Lower leg skin (tissue), 3 donors: ENCODE measurements at regions not wholly inside any gene's neighbourhood (a gene's known extent, or its start where the extent isn't known, plus 50 kb on each side); places are given as distances from the start of the nearest gene placed in this dataset.

ENCODE experiments used
- POLR2A ChIP-seq, 2 donors: fragments of 450-650 bp; IDR thresholded peaks; one replicate each; pipeline ENCODE4 v1.6.1; 2016 to 2017; ENCODE audit warnings: antibody characterized with exemption in 2 of 2, mild to moderate bottlenecking in 1 of 2, moderate library complexity in 1 of 2
- TF ChIP-seq, protein P1 (sequence below), 3 donors: fragments of 450-650 bp; IDR thresholded peaks; one replicate each; pipeline ENCODE4 v1.5.1; 2016; ENCODE audit warnings: antibody characterized with exemption in 3 of 3, mild to moderate bottlenecking in 3 of 3, moderate library complexity in 2 of 3

DNA sequence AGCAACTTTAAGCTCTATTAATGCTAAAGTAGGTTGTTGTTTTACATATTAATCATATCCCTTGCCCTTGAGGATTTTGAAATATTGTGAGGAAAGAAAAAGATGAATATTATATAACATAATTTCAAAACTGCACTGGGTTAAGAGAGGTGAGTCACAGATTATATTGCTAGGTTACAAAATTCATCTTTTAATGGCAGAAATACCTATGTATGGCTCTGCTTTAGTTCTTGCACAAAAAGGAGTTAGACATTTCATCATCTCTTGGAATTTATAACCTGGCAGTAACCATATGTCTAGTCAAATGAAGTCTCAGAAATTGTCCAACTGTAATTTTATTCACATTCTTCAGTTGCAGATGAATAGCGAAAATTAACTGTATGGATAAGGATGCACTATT is 2041.1 kb downstream of the OLFM4 start:
- TF ChIP-seq, protein P1, sequence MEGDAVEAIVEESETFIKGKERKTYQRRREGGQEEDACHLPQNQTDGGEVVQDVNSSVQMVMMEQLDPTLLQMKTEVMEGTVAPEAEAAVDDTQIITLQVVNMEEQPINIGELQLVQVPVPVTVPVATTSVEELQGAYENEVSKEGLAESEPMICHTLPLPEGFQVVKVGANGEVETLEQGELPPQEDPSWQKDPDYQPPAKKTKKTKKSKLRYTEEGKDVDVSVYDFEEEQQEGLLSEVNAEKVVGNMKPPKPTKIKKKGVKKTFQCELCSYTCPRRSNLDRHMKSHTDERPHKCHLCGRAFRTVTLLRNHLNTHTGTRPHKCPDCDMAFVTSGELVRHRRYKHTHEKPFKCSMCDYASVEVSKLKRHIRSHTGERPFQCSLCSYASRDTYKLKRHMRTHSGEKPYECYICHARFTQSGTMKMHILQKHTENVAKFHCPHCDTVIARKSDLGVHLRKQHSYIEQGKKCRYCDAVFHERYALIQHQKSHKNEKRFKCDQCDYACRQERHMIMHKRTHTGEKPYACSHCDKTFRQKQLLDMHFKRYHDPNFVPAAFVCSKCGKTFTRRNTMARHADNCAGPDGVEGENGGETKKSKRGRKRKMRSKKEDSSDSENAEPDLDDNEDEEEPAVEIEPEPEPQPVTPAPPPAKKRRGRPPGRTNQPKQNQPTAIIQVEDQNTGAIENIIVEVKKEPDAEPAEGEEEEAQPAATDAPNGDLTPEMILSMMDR (IDR thresholded peaks at IDR 0.05) = no peak
- TF ChIP-seq POLR2A (IDR thresholded peaks at IDR 0.05) = no peak
